ENCODE measurements at regions not wholly inside any gene's neighbourhood (a gene's known extent, or its start where the extent isn't known, plus 50 kb on each side); places are given as distances from the start of the nearest gene placed in this dataset.

GRCh38 chr7:84783141-84783778 lies 403.6 kb downstream of the SEMA3D start:
- DNase-seq (ENCODE audit: extremely low read depth, insufficient read length) = no peak
- Histone ChIP-seq H3K4me3 (replicated peaks; ENCODE audit: low read depth, low read length) (no peak overlapping the region), H3K36me3 (ENCODE audit: control insufficient read depth, insufficient read depth, low read length) (no peaks in the 10 kb centered on the region), H3K27me3 (replicated peaks; ENCODE audit: control insufficient read depth, insufficient read depth, low read length) (no peaks in the 10 kb centered on the region)
- no peak for TF ChIP-seq CTCF (IDR thresholded peaks at IDR 0.05; ENCODE audit: insufficient read depth, low read length, poor library complexity, severe bottlenecking)

- DNase-seq (ENCODE audit: extremely low read depth, insufficient read length) = no peak
- H3K4me3 ChIP-seq (replicated peaks; ENCODE audit: low read depth, low read length) = no peak overlapping the region
- no peaks in the 10 kb centered on the region for H3K36me3 ChIP-seq (ENCODE audit: control insufficient read depth, insufficient read depth, low read length)
- H3K27me3 ChIP-seq (replicated peaks; ENCODE audit: control insufficient read depth, insufficient read depth, low read length) = no peaks in the 10 kb centered on the region
- TF ChIP-seq CTCF (IDR thresholded peaks at IDR 0.05; ENCODE audit: insufficient read depth, low read length, poor library complexity, severe bottlenecking) = no peak
Observed at GRCh38 chr7:84781838-84782237, 405.0 kb downstream of the SEMA3D start.

- H3K4me3 ChIP-seq (replicated peaks; ENCODE audit: low read depth, low read length) = no peak overlapping the region
- H3K27me3 ChIP-seq (replicated peaks; ENCODE audit: control insufficient read depth, insufficient read depth, low read length) = no peaks in the 10 kb centered on the region
- DNase-seq (ENCODE audit: extremely low read depth, insufficient read length) = no peak
- TF ChIP-seq CTCF (IDR thresholded peaks at IDR 0.05; ENCODE audit: insufficient read depth, low read length, poor library complexity, severe bottlenecking) = no peak
- H3K36me3 ChIP-seq (ENCODE audit: control insufficient read depth, insufficient read depth, low read length) = no peaks in the 10 kb centered on the region
Observed at GRCh38 chr7:84780158-84781124, 406.4 kb downstream of the SEMA3D start.

GRCh38 chr7:84757761-84758160 lies 429.1 kb downstream of the SEMA3D start:
- H3K27me3 ChIP-seq (replicated peaks; ENCODE audit: control insufficient read depth, insufficient read depth, low read length) = no peaks in the 10 kb centered on the region

GRCh38 chr7:84746353-84746752 lies 440.5 kb downstream of the SEMA3D start:
- no peak for DNase-seq (ENCODE audit: extremely low read depth, insufficient read length)
- Histone ChIP-seq H3K4me3 (replicated peaks; ENCODE audit: low read depth, low read length) (no peak overlapping the region), H3K27me3 (replicated peaks; ENCODE audit: control insufficient read depth, insufficient read depth, low read length) (no peaks in the 10 kb centered on the region), H3K36me3 (ENCODE audit: control insufficient read depth, insufficient read depth, low read length) (no peaks in the 10 kb centered on the region)
- no peak for TF ChIP-seq CTCF (IDR thresholded peaks at IDR 0.05; ENCODE audit: insufficient read depth, low read length, poor library complexity, severe bottlenecking)

More at GRCh38 chr7:84757761-84758160, 429.1 kb downstream of the SEMA3D start:
- no peak for TF ChIP-seq CTCF (IDR thresholded peaks at IDR 0.05; ENCODE audit: insufficient read depth, low read length, poor library complexity, severe bottlenecking)
- no peak overlapping the region for H3K4me3 ChIP-seq (replicated peaks; ENCODE audit: low read depth, low read length)
- H3K36me3 ChIP-seq (ENCODE audit: control insufficient read depth, insufficient read depth, low read length) = no peaks in the 10 kb centered on the region
- no peak for DNase-seq (ENCODE audit: extremely low read depth, insufficient read length)
